Germinal center (tissue), 1 donor: ENCODE measurements at regions not wholly inside any gene's neighbourhood (a gene's known extent, or its start where the extent isn't known, plus 50 kb on each side); places are given as distances from the start of the nearest gene placed in this dataset.

Experiments
- DNase-seq: peaks from one replicate; pipeline ENCODE4 v3.0.0; 2012; ENCODE audit warnings: mixed read lengths, low spot score

DNA sequence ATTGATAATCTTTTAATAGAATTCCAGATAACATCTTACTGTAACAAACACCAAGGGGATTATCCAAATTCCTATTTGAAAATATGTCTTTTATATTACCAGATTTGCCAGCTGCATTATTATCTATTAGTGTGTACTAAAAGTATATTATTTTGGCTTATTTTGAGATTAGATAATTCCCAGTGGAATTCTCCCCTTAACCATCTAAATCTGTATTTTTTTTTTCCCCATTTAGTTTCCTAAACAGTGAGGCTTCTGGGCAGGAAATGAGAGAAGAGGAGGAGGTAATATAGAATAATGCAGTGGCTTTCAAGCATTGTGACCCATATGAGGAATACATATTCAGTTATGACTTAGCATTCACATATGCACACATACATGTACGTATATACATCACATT, 53.5 kb upstream of the ABL1 start:
- DNase-seq, result no peak

- DNase-seq, result no peak
Measured at GRCh38 chr9:130782886-130783530, 52.0 kb upstream of the ABL1 start.

DNA sequence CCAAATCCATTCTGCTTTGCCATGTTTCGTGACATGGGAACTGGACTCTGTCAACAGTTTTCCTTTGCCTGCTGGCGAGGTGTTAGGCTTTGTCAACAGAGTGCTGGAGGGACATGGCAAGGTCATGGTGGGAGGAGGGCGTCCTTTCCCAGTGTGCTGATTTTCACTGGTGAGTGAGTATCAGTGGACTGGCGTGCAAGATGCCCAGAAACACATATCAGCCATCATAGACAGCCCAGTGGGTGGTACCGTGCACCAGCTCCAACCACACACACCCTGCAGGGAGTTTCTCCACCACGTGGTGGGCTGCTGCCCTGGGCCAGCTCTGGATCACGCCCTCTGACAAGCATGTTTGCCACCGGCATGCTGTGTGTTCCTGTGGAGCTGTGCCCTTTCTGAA, 50.0 kb upstream of the ABL1 start:
- no peak for DNase-seq
